GM03348 (cell line): ENCODE measurements at regions not wholly inside any gene's neighbourhood (a gene's known extent, or its start where the extent isn't known, plus 50 kb on each side); places are given as distances from the start of the nearest gene placed in this dataset.
"Not testable (repeated sequence)": the region's sequence is repeated elsewhere in the genome, so short reads cannot be mapped to it uniquely, and the experiment has no call there.

Experiments
- DNase-seq: peaks from one replicate; pipeline ENCODE4 v3.0.0; 2012; ENCODE audit warnings: low spot score

DNA sequence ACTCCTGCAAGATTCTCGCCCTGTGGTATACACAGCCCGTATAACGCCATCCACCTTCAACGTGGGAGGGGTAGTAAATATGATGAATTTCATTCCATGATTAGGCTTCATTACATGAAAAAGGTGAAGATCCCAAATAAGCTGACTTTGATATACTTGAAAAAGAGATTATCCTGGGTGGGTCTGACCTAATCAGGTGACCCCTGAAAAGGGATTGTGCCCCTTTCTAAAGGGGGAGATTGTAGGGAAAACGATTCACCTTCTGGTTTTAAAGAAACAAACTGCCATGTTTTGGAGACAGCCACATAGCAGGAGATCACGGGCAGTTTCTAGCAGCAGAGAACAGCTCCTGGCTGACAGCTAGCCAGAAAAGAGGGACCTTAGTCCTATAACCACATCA, 155.1 kb upstream of the SMLR1 start:
- no peak for DNase-seq

DNA sequence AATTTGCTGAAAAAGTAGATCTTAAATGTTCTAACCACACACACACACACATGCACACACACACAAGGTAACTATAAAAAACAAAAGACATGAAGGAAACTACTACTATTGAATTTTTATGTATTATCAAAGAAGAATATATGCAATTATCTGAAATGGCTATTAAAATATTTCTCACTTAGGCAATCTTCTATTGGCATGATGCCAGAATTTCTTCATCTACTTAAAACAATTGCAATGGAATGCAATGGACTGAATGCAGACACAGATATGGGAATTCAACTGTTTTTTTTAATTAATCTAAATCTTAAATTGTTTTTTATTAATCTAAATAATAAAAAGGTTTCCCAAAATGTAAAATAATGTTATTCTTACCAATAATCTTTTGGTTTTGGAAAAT, 152.6 kb upstream of the SMLR1 start:
- peak; percentile 7 for DNase-seq

DNA sequence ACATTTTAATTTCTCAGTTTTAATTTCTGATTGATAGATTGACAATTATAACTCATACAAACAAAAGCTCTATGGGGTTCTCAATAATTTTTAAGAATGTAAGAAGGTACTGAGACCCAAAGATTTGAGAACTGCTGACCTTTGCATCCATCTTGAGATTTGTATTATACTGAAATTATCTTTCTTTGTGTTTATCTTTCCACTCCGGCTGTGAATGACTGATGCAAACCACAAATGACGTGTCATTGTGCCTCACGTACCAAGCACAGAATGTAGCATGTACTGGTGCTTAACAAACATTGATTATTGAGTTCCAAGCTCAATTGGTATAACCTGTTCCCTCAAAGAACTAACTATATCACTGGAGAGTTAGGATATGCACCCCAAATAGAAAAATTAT, 152.1 kb upstream of the SMLR1 start:
- DNase-seq = no peak

DNA sequence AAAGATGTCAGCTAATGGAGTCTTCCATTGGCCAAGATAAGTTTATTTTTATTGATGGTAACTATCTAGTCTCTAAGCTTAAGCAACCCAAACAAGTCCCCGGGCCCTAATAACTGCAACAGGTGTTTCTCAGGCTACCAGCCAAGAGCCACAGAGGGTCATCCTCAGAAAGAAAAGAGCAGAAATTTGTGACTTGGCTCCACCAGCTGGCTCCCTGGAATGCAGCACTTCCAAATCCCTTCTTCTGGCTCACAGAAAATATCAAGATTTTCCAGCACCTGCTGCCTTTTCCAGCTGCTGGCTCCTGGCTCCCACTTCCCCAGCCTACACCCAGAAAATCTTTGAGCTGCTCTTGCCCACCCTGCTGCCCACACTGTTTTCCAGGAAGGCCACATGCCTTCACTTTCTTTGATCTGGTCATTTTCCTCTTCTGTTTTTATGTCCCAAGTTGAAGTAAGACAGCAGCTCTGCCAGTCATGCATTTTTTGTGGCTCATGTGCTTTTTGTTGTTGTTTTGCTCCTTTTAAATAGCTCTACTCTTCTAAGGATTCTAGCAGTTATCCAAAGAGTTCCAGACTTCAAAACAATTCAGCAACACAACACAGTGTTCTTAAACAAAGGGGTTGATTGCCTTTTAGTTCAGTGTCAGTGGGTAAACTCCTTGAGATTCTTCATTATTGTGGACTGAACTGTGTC, 151.0 kb upstream of the SMLR1 start:
- no peak for DNase-seq

DNA sequence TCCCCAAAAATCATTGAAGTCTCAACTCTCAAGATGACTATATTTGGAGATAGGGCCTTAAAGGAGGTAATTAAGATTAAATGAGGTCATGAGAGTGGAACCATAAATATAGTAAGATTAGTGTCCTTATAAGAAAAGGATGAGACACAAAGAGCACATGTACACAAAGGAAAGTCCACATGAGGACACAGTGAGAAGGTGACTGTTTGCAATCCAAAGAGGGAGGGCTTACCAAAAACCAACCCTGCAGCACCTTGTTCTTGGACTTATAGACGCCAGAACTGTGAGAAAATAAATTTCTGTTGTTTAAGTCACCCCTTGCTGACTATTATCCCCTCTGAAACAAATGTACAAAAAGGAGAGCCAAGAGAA, 150.4 kb upstream of the SMLR1 start:
- no peak for DNase-seq

DNA sequence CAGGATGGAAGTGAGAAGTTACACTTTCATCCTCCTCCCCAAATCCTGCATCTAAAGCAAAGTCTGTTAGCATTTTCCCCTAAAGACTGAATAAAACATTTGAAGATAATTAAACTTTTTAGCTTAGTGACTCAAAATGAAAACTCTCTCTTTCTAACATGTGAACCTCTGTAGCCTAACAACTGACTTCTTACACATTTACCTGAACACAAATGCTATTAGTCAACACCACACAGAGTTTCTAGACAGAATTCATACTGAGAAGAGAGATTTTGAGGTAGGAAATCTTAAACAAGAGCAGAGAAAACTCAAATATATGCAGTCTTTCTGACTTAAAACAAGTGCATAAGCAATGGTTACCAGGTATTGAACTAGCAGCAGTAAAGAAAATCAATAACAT, 149.9 kb upstream of the SMLR1 start:
- no peak for DNase-seq

DNA sequence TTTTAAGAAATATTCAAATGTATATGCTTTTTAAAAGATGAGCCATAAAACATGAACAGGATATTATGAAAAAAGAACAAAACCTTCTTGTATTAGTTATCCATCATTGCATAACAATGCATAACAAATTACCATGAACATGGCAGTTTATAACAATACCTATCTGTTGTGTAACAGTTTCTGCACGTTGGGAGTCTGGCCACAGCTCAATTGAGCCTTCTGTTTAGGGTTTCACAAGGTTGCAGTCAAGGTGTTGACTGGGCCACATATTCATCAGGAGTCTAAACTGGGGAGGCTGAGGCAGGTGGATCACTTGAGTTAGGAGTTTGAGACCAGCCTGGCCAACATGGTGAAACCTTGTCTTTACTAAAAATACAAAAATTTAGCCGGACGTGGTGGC, 149.4 kb upstream of the SMLR1 start:
- DNase-seq = no peak

DNA sequence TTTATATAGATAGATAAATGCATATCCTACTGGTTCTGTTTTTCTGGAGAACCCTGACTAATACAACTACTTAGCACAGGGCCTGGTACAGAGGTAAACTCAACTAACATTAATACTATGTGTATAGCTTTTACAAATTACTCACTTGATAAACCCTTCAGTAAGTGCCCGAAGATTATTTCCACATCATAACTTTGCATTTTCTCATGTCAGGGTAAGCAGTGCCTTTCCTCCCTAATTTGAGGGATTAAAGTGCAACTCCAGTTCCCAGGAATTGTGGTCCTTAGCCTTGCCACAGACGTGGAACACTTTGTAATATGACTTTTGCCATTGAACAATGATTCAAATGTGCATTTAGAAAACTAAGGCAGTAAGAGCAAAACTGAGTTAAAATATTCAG, 147.5 kb upstream of the SMLR1 start:
- peak; percentile 23 for DNase-seq

DNA sequence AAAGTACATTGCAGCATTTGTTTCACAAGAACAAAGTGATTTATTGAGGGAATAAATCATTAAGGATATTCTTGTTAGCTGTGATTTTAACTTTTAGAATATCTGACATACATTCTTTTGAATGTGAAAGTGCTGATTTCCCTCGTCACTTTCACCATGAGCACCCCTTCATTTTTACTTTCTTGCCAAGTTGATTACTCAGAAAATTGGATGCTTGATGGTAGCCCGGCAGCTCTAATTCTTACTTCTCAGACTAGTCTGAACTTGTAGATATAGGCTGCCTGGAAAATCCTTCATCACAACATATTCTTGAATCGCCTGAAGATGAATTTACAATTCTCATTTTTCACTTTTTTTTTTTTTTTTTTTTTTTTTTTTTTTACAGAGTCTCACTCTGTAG, 147.1 kb upstream of the SMLR1 start:
- peak; percentile 49 for DNase-seq

DNA sequence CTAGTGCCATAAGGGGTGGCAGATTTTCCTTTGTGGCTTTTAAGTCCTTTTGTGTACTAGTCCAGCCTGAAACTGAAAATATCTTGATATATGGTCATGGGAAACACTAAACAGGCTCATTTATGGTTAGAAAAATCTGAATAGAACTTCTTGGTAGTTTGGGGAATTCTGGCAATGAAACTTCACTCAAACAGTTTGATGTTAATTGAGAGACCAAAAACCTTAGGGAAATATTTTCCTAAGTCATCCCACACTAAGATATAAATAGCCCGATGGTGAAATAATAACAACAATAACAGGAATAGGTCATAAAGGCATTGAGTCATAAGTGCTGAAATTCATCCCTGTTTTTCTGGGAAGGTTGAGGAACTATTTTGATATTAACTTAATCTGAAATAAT, 146.2 kb upstream of the SMLR1 start:
- peak; percentile 72 for DNase-seq

DNA sequence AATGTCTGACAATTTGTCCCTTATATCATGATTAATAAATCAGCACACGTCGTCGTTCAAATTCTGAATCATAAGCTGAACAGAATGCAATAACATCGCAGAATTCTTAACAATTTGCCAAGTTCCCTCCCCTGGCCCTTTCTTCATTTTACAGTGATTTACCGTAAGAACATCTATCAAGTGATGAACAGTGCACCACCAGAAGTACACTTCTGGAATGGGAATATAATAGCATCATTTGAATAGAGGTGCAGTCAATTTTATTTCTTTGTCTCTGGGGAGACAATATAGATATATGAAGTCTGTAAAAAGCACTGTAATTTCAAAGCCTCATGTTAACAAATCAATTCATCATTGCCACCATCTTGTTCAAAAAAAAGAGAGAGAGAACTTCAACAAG, 145.1 kb upstream of the SMLR1 start:
- DNase-seq = no peak

DNA sequence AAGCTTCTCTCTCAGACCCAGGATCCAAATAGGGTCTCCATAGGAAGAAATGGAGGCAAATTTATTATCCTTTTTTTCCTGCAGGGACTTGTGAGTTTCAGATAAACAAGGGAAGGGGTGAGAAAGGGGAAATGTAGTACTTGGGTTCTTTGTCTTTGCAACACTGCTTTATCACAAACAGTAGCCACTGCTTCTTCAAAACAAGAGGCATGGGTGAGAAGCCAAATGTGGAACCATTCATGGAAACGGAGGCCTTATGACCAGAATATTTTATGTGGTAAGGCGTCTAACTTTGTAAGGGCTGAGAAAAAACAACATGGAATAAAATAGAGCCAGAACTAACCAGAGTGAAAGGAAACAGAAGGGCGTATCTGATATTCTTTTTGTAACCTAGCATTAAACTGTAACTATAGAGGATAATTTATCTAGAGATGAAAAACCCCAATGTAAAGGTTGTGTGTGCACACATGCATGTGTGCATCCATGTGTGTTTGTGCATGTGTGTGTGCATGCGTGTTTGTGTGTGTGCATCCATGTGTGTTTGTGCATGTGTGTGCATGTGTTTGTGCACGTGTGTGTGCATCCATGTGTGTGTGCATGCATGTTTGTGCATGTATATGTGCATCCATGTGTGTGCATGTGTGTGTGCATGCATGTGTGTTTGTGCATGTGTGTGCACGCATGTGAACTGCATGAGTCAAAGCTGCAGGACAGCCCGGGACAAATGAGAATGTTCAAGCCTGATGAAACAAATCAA, 143.3 kb upstream of the SMLR1 start:
- no peak for DNase-seq

DNA sequence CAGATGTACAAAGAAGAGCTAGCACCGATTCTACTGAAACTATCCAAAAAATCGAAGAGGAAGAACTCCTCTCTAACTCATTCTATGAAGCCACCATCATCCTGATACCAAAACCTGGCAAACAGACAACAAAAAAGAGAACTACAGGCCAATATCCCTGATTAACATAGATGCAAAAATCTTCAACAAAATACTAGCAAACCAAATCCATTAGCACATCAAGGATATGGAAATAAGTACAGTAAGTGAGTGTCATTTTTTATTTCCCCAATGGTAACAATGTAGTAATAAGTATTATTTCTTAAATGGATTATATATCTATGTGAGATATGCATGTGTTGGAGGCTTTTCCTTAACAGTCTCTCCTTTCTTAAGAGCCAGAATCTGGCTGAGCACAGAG, 134.5 kb upstream of the SMLR1 start:
- DNase-seq = no peak

DNA sequence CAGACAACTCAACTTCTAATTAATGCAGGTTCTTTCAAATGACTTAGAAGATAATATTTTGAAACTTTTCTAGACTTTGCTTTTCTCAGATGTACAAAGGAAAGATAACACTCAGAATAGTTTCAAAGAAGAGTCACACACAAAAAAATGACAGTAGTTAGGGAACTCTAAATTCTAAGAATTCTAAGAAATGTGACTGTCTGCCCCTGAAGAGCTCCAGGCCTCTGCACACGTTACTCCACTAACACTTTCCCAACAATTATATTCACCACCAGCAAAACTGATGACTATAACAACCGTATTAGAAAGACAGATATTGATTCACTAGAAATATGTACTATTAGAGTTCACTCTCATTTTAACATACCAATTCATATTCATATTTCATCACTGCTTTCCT, 133.3 kb upstream of the SMLR1 start:
- no peak for DNase-seq

DNA sequence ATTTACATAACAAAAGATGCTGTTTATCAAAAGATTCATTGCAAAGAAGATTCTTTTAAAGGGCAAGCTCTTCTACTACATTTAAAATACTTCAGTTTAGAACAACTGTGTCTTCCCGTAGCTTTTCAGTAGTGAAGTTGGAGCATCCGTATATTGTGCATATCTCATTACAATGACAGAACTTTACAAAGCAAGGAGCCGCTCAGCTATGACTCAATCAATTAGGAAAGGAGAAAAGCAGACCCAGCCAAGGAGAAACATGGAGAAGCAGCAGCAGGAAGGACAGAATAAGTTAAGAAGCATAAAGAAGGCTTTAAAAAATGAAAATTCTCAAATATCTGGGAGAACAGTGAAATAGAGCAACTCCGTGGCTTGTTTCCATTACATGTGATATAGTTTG, 132.6 kb upstream of the SMLR1 start:
- DNase-seq = peak; percentile 6

DNA sequence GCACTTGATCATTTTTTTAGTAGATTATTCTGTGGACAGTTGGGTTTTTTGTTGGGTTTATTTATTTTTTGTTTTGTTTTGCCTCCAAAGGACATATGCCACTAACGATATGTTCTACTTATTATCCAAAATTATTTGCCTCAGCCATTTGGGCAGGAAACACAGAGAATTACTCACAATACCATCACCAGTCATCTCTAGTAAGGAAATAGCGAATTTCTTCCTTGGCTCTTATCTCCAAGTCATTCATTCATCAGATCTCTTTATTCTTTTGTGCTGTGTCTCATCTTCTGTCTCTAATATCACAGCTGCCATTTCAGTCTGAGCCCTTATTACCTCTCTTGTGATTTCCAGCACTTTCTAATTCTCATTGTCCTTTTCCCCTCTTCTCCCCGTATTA, 130.4 kb upstream of the SMLR1 start:
- DNase-seq = no peak

DNA sequence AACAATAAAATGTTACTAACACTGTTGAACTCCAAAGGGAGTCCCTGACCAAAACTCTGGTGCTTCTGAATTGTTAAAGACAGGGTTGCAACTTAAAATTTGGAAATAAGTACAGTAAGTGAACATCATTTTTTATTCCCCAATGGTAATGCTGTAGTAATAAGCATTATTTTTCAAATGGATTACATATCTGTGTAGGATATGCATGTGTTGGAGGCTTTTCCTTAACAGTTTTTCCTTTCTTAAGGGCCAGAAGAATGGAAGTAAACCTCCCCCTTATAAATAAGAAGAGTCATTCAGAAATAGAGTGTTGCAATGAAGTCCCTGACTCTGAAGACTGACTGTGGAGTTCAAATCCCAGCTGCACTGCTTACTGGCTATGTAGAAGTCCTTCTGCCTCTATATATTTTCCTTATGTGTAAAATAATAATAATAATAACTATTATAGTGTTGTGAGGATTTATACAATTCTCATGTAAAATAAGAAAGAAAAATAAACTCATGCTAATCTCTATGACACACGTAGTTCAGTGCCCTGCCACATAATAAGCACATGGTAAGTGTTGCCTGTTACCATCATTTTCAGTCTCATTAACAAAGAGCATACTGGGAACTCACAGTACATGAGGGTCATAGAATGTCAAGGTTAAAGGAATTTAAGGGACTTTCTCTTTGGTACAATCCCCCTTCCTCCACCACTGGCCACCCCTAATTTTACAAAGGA, 129.8 kb upstream of the SMLR1 start:
- no peak for DNase-seq

DNA sequence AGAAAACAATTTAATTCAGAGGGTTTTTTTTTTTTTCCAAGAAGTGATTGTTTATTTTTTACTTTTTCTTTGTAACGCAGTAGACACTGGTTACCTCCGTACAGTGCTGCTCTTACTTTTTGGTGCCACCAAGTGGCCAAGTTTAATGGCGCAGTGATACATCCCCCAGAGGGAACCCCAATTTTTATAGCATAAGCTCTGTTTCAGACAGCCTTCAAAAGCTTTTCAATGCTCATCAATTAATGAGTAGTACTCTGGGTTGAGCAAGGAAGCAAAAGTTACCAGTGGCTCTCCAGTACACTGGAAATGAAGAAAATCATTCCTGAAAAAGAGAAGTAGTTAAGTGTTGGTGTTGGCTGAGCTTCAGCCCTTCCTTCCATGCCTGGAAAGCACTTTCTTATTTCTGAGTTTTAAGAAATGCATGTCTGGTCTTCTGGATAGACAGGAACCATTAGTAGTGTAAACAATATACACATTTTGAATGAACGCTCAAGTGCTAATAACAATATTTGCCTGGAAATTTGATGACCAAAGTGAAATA, 129.1 kb upstream of the SMLR1 start:
- DNase-seq = peak; percentile 80

DNA sequence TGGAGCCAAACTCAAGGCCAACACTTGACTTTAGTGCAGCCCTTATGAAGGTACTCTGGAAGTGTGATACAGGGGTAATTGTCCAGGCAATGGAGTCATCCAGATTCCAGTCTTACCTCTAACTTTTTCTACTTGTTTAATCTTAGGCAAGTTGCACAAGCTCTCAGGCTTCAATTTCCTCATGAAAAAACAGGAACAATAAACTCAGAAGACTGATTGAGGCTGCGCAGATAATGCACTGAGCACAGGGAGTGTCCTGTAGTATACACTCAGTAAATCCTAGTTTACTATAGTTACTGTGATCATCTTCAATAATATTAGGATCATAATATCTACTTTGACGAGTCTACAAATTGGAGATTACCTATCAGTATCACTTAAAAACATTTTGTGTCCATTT, 127.5 kb upstream of the SMLR1 start:
- no peak for DNase-seq

DNA sequence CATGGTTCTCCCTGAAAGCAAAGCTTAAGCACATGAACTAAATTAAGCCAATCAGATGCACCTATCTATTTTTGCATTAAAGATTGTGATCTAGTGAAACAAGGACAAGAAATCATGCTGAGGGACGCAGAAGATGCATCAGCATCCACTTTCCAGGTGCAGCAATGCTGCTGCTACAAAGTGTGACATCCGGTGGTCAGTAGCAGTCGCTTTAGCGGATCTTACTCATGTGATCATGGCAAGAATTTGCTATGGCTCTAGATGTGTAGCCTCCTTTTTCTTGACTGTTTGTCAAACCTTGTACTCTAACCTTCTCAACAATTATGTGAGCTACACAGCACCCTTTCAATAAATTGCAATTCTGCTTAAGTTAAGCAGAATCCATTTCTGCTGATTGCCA, 126.8 kb upstream of the SMLR1 start:
- no peak for DNase-seq

DNA sequence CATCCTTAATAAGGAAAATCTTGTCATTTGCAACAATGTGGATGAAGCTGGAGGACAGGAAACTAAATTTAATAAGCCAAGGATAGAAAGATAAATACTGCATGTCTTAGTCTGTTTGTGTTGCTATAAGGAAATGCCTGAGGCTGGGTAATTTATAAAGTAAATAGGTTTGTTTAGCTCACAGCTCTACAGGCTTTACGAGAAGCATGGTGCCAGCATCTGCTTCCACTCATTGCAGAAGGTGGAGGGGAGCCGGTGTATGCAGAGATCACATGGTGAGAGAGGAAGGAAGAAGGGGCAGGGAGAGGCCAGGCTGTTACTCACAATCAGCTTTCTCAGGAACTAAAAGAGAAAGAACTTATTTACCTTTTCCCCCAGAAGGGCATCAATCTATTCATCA, 118.9 kb upstream of the SMLR1 start:
- no peak for DNase-seq

DNA sequence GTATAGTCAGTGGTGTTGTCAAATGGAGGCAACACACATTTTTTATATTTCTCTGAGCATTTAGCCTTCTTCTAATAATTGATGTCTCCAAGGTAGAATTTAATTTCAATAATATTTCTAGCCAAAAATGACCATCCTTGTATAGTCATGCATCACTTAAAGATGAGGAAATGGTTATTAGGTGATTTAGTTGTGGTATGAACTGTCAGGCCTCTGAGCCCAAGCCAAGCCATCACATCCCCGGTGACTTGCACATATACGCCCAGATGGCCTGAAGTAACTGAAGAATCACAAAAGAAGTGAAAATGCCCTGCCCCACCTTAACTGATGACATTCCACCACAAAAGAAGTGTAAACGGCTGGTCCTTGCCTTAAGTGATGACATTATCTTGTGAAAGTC, 115.6 kb upstream of the SMLR1 start:
- not testable (repeated sequence) for DNase-seq

DNA sequence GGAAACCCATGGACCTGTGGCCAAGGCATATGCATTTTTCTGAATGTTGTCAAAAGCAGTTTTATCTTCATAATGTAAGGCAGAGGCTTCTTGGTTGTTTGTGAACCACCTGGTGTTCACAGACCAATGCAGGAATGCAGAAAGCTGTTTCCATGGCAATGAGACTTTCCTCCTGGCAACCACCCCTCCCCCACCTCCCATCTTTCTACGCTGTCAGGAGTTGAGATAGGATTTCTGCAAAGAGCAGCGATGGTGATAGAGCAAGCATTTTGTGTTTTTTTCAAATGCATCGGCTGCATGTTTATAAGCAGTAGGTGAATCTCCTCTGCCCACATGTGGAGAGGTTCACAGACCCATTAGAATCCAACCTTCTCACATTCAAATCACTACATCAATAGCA, 114.1 kb upstream of the SMLR1 start:
- DNase-seq = no peak
